GM23338 (cell line): ENCODE measurements at regions not wholly inside any gene's neighbourhood (a gene's known extent, or its start where the extent isn't known, plus 50 kb on each side); places are given as distances from the start of the nearest gene placed in this dataset.

Source experiments
- ATAC-seq: fragments of 200-7000 bp; cut with Tn5 transposase; 3 replicates; pipeline ENCODE4 v1.9.1; 2020
- DNase-seq: peaks from one replicate; pipeline ENCODE4 v3.0.0-alpha.2; 2015; ENCODE audit warnings: low spot score
- H2AFZ ChIP-seq: fragments of 200-600 bp; sonication (generic); 2 replicates; pipeline ENCODE4 v1.8.0; 2016; ENCODE audit warnings: antibody characterized with exemption, mild to moderate bottlenecking, moderate library complexity
- H3F3A ChIP-seq: fragments of 200-600 bp; sonication (generic); replicated peaks from 2 replicates; pipeline ENCODE4 v1.8.0; 2017; ENCODE audit warnings: antibody characterized with exemption, mixed run types, low read depth
- H3K27ac ChIP-seq: fragments of 200-600 bp; sonication (generic); 2 replicates; pipeline ENCODE4 v1.6.1; 2016; ENCODE audit warnings: low read depth
- H3K27me3 ChIP-seq: fragments of 200-600 bp; sonication (generic); 2 replicates; pipeline ENCODE4 v1.8.0; 2016; ENCODE audit warnings: mild to moderate bottlenecking, mixed run types, moderate library complexity; ENCODE audit not compliant: insufficient read depth
- H3K36me3 ChIP-seq: fragments of 200-600 bp; sonication (generic); 2 replicates; pipeline ENCODE4 v1.8.0; 2016; ENCODE audit warnings: mild to moderate bottlenecking; ENCODE audit not compliant: insufficient read depth
- H3K4me1 ChIP-seq: fragments of 200-600 bp; sonication (generic); 2 replicates; pipeline ENCODE4 v1.8.0; 2016; ENCODE audit warnings: mild to moderate bottlenecking, moderate library complexity; ENCODE audit not compliant: insufficient read depth
- H3K4me2 ChIP-seq: fragments of 200-600 bp; sonication (generic); 2 replicates; pipeline ENCODE4 v1.7.1; 2017; ENCODE audit warnings: mixed run types
- H3K4me3 ChIP-seq: fragments of 200-600 bp; sonication (generic); 2 replicates; pipeline ENCODE4 v1.6.1; 2016; ENCODE audit warnings: mixed run types
- H3K79me2 ChIP-seq: fragments of 200-600 bp; sonication (generic); replicated peaks from 2 replicates; pipeline ENCODE4 v1.8.0; 2017; ENCODE audit warnings: mild to moderate bottlenecking; ENCODE audit not compliant: insufficient read depth
- H3K9me2 ChIP-seq: fragments of 200-600 bp; sonication (generic); 2 replicates; pipeline ENCODE4 v1.8.0; 2017; ENCODE audit not compliant: insufficient read depth
- H4K20me1 ChIP-seq: fragments of 200-600 bp; sonication (generic); replicated peaks from 2 replicates; pipeline ENCODE4 v1.8.0; 2017; ENCODE audit warnings: mild to moderate bottlenecking; ENCODE audit not compliant: insufficient read depth
- H3K27ac Mint-ChIP-seq: 2 replicates; pipeline ENCODE4 v1.8.0; 2020; ENCODE audit warnings: inconsistent platforms, mild to moderate bottlenecking, moderate library complexity, mixed read lengths
- H3K27me3 Mint-ChIP-seq: 3 replicates; pipeline ENCODE4 v1.8.0; 2022; ENCODE audit warnings: low read depth, mild to moderate bottlenecking, moderate library complexity, mixed read lengths, inconsistent platforms; ENCODE audit not compliant: insufficient read depth, poor library complexity
- H3K36me3 Mint-ChIP-seq: 3 replicates; pipeline ENCODE4 v1.8.0; 2021; ENCODE audit warnings: low read depth, mild to moderate bottlenecking, inconsistent platforms, moderate library complexity, mixed read lengths
- H3K4me1 Mint-ChIP-seq: 3 replicates; pipeline ENCODE4 v1.8.0; 2020; ENCODE audit warnings: mild to moderate bottlenecking, inconsistent platforms, mixed read lengths
- H3K4me3 Mint-ChIP-seq: 3 replicates; pipeline ENCODE4 v1.8.0; 2021; ENCODE audit warnings: moderate library complexity, mild to moderate bottlenecking, inconsistent platforms, mixed read lengths
- H3K9me3 Mint-ChIP-seq: 3 replicates; pipeline ENCODE4 v1.8.0; 2020; ENCODE audit warnings: moderate library complexity, mild to moderate bottlenecking, inconsistent platforms, mixed read lengths
- CREB1 ChIP-seq: fragments of 250-450 bp; sonication (Bioruptor Pico); IDR thresholded peaks from 2 replicates; pipeline ENCODE4 v1.5.0; 2020; ENCODE audit warnings: low read depth, mild to moderate bottlenecking, moderate library complexity
- EZH2 ChIP-seq: fragments of 200-600 bp; sonication (generic); IDR thresholded peaks from one replicate; pipeline ENCODE4 v1.8.0; 2017; ENCODE audit warnings: antibody characterized with exemption, mild to moderate bottlenecking, low read depth; ENCODE audit not compliant: unreplicated experiment
- EZH2phosphoT487 ChIP-seq: fragments of 200-600 bp; sonication (generic); IDR thresholded peaks from one replicate; pipeline ENCODE4 v1.8.1; 2018; ENCODE audit warnings: antibody characterized with exemption; ENCODE audit not compliant: unreplicated experiment
- JUNB ChIP-seq: IDR thresholded peaks from one replicate; pipeline ENCODE4 v1.6.1; 2016; ENCODE audit warnings: antibody characterized with exemption; ENCODE audit not compliant: unreplicated experiment
- NANOG ChIP-seq: IDR thresholded peaks from 2 replicates; pipeline ENCODE4 v1.6.1; 2016; ENCODE audit warnings: antibody characterized with exemption, borderline replicate concordance
- POLR2AphosphoS5 ChIP-seq: IDR thresholded peaks from 2 replicates; pipeline ENCODE4 v1.6.1; 2016; ENCODE audit warnings: antibody characterized with exemption, low read depth
- REST ChIP-seq: IDR thresholded peaks from one replicate; pipeline ENCODE4 v1.6.1; 2018; ENCODE audit warnings: antibody characterized with exemption; ENCODE audit not compliant: unreplicated experiment
- STAT1 ChIP-seq: IDR thresholded peaks from one replicate; pipeline ENCODE4 v1.6.1; 2016; ENCODE audit warnings: antibody characterized with exemption; ENCODE audit not compliant: unreplicated experiment
- ZNF114 ChIP-seq: fragments of 250-450 bp; sonication (Bioruptor Pico); IDR thresholded peaks from 2 replicates; pipeline ENCODE4 v1.5.0; 2020; ENCODE audit warnings: mild to moderate bottlenecking, moderate library complexity
- ZNF331 ChIP-seq: fragments of 250-450 bp; sonication (Bioruptor Pico); IDR thresholded peaks from 2 replicates; pipeline ENCODE4 v1.5.0; 2020; ENCODE audit warnings: low read depth, mild to moderate bottlenecking, moderate library complexity

- no peak for TF ChIP-seq EZH2phosphoT487
- peak; percentile 80 for TF ChIP-seq ZNF331 (CRISPR knock-in tag)
- H2AFZ ChIP-seq: no peak overlapping the region
- H3K4me3 Mint-ChIP-seq: no peak overlapping the region
Observed at GRCh38 chr7:113480537-113480936, 362.2 kb upstream of the SMIM30 start.

GRCh38 chr7:113464096-113464855 lies 345.9 kb upstream of the SMIM30 start:
- H3K9me3 Mint-ChIP-seq: no peaks in the 10 kb centered on the region
- Histone ChIP-seq H3K4me2 (no peak overlapping the region), H3K27me3 (no peaks in the 10 kb centered on the region), H3K79me2 (no peaks in the 10 kb centered on the region), H3F3A (no peaks in the 10 kb centered on the region), H4K20me1 (no peaks in the 10 kb centered on the region), H3K9me2 (peaks cover 4% of the 10 kb centered on the region; the same call in 1 of the 2 replicates), H2AFZ (no peak overlapping the region), H3K27ac (no peak overlapping the region), H3K4me3 (no peak overlapping the region), H3K36me3 (no peaks in the 10 kb centered on the region), H3K4me1 (no peaks in the 10 kb centered on the region)
- no peaks in the 10 kb centered on the region for H3K4me1 Mint-ChIP-seq
- DNase-seq: no peak
- no peaks in the 10 kb centered on the region for H3K36me3 Mint-ChIP-seq
- H3K27me3 Mint-ChIP-seq: no peaks in the 10 kb centered on the region
- TF ChIP-seq ZNF114 (no peak), STAT1 (no peak), NANOG (no peak), EZH2 (no peak), POLR2AphosphoS5 (no peak)
- ATAC-seq: no peak
- H3K27ac Mint-ChIP-seq: no peak overlapping the region
- no peak overlapping the region for H3K4me3 Mint-ChIP-seq

More at GRCh38 chr7:113480537-113480936, 362.2 kb upstream of the SMIM30 start:
- Histone ChIP-seq H3K4me2 (no peak overlapping the region), H3K27me3 (no peaks in the 10 kb centered on the region), H3K4me1 (no peaks in the 10 kb centered on the region), H4K20me1 (no peaks in the 10 kb centered on the region), H3K9me2 (no peaks in the 10 kb centered on the region; the same call in 1 of the 2 replicates), H3K4me3 (no peak overlapping the region), H3K36me3 (no peaks in the 10 kb centered on the region; the same call in 1 of the 2 replicates), H3F3A (no peaks in the 10 kb centered on the region), H3K79me2 (no peaks in the 10 kb centered on the region), H3K27ac (no peak overlapping the region)
- no peaks in the 10 kb centered on the region for H3K4me1 Mint-ChIP-seq
- peaks cover 5% of the 10 kb centered on the region; the same call in 1 of the 3 replicates for H3K36me3 Mint-ChIP-seq
- no peaks in the 10 kb centered on the region for H3K27me3 Mint-ChIP-seq
- H3K9me3 Mint-ChIP-seq: peaks cover 31% of the 10 kb centered on the region
- H3K27ac Mint-ChIP-seq: no peak overlapping the region
- DNase-seq: no peak
- ATAC-seq: no peak

DNA sequence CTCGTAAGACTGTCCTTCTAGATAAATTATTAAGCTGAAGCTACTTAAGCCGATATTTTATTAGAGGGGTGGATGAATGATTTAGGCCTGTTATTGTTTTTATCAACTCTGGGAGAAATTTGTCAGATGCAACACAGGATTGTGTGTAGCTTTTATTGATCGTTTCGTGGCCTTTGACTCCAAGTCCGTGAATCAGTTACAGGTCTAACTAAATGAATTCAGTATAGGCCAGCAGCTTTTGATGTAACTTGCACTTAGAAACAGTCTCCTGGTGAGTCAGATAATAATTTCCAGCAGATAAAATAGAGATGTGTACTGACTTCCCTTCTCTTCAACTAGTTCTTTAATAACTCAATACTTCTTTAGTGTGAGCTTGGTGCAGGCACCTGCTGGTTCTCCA lies 341.7 kb upstream of the SMIM30 start:
- H2AFZ ChIP-seq: no peak overlapping the region
- Mint-ChIP-seq H3K9me3 (no peaks in the 10 kb centered on the region), H3K27ac (no peak overlapping the region), H3K36me3 (no peaks in the 10 kb centered on the region), H3K4me3 (no peak overlapping the region), H3K27me3 (no peaks in the 10 kb centered on the region), H3K4me1 (no peaks in the 10 kb centered on the region; the same call in 2 of the 3 replicates)
- no peak overlapping the region for H3K4me3 ChIP-seq
- no peak overlapping the region for H3K4me2 ChIP-seq
- no peaks in the 10 kb centered on the region for H3K36me3 ChIP-seq
- DNase-seq (no peak), ATAC-seq (no peak)
- no peaks in the 10 kb centered on the region for H4K20me1 ChIP-seq
- peaks cover 4% of the 10 kb centered on the region; the same call in 1 of the 2 replicates for H3K9me2 ChIP-seq
- no peaks in the 10 kb centered on the region for H3K4me1 ChIP-seq
- TF ChIP-seq ZNF114: no peak
- no peak for TF ChIP-seq REST
- no peak for TF ChIP-seq CREB1 (CRISPR knock-in tag)
- no peak for TF ChIP-seq NANOG
- no peak for TF ChIP-seq JUNB
- H3K27ac ChIP-seq: no peak overlapping the region
- H3F3A ChIP-seq: no peaks in the 10 kb centered on the region
- no peaks in the 10 kb centered on the region for H3K79me2 ChIP-seq
- no peaks in the 10 kb centered on the region for H3K27me3 ChIP-seq
